D721Med (cell line): ENCODE measurements at regions not wholly inside any gene's neighbourhood (a gene's known extent, or its start where the extent isn't known, plus 50 kb on each side); places are given as distances from the start of the nearest gene placed in this dataset.
"Not testable (repeated sequence)": the region's sequence is repeated elsewhere in the genome, so short reads cannot be mapped to it uniquely, and the experiment has no call there.

Source experiments
- DNase-seq: peaks from one replicate; pipeline ENCODE4 v3.0.0; 2011; ENCODE audit warnings: low spot score; ENCODE audit not compliant: insufficient read length
- FAIRE-seq: peaks from 2 replicates; lab custom pipeline; 2011; peaks lifted over from hg19 to GRCh38; lab: Jason Lieb, UNC
- CTCF ChIP-seq: IDR thresholded peaks from 2 replicates; pipeline ENCODE4 v1.5.1; 2012; ENCODE audit warnings: mild to moderate bottlenecking, control low read depth; ENCODE audit not compliant: insufficient read depth; ENCODE audit errors: missing control alignments

GRCh38 chr5:102663749-102664530 is 91.2 kb upstream of the PAM start:
- TF ChIP-seq CTCF, result no peak
- FAIRE-seq (no peak), DNase-seq (no peak)

GRCh38 chr5:102664616-102665335 is 90.3 kb upstream of the PAM start:
- no peak for DNase-seq
- no peak for TF ChIP-seq CTCF
- no peak for FAIRE-seq

- DNase-seq, result no peak
- peak; percentile 93 for FAIRE-seq
- TF ChIP-seq CTCF, result no peak
Measured at GRCh38 chr5:102666164-102666946, 88.8 kb upstream of the PAM start.

- TF ChIP-seq CTCF, result no peak
- peak; percentile 89 for FAIRE-seq
- DNase-seq, result peak; percentile 17
Measured at GRCh38 chr5:102668220-102668932, 86.7 kb upstream of the PAM start.

GRCh38 chr5:102670224-102670836 is 84.8 kb upstream of the PAM start:
- no peak for FAIRE-seq
- TF ChIP-seq CTCF, result peak; percentile 32

DNA sequence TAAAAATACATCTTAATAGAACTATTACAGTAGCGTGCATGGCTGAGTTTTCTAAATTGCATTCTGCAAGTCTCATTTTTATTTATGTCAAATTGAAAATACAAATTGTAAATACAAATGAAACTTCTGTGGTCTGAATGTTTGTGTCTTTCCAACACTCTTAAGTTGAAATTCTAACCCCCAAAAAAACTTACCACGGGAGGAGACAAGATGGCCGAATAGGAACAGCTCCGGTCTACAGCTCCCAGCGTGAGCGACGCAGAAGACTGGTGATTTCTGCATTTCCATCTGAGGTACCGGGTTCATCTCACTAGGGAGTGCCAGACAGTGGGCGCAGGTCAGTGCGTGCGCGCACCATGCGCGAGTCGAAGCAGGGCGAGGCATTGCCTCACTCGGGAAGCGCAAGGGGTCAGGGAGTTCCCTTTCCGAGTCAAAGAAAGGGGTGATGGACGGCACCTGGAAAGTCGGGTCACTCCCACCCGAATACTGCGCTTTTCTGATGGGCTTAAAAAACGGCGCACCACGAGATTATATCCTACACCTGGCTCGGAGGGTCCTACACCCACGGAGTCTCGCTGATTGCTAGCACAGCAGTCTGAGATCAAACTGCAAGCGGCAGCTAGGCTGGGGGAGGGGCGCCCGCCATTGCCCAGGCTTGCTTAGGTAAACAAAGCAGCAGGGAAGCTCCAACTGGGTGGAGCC is 83.9 kb upstream of the PAM start:
- not testable (repeated sequence) for FAIRE-seq, DNase-seq

More at GRCh38 chr5:102670224-102670836, 84.8 kb upstream of the PAM start:
- no peak for DNase-seq
